Endodermal cell (in vitro differentiated cells): ENCODE measurements at regions not wholly inside any gene's neighbourhood (a gene's known extent, or its start where the extent isn't known, plus 50 kb on each side); places are given as distances from the start of the nearest gene placed in this dataset.

Experiments used
- DNase-seq: peaks from one replicate; pipeline ENCODE4 v3.0.0-alpha.2; 2017
- H3K27ac ChIP-seq: 2 replicates; pipeline ENCODE4 v1.5.1; 2013; ENCODE audit warnings: mild to moderate bottlenecking, low read depth, low read length, moderate library complexity
- H3K27me3 ChIP-seq: 2 replicates; pipeline ENCODE4 v1.6.1; 2013; ENCODE audit warnings: mild to moderate bottlenecking, low read length, moderate library complexity; ENCODE audit not compliant: insufficient read depth, control insufficient read depth, poor library complexity, severe bottlenecking
- H3K36me3 ChIP-seq: 2 replicates; pipeline ENCODE4 v1.7.0; 2013; ENCODE audit warnings: mild to moderate bottlenecking, low read length, moderate library complexity; ENCODE audit not compliant: control insufficient read depth, insufficient read depth
- H3K4me1 ChIP-seq: one replicate; pipeline ENCODE4 v1.7.0; 2013; ENCODE audit warnings: low read length; ENCODE audit not compliant: control insufficient read depth, insufficient read depth
- H3K4me3 ChIP-seq: 2 replicates; pipeline ENCODE4 v1.5.1; 2013; ENCODE audit warnings: mild to moderate bottlenecking, low read length, moderate library complexity
- H3K9ac ChIP-seq: 2 replicates; pipeline ENCODE4 v1.6.1; 2013; ENCODE audit warnings: mild to moderate bottlenecking, low read length, moderate library complexity; ENCODE audit not compliant: poor library complexity, severe bottlenecking; ENCODE audit errors: extremely low read depth
- H3K9me3 ChIP-seq: 2 replicates; pipeline ENCODE4 v1.6.1; 2013; ENCODE audit warnings: mild to moderate bottlenecking, low read length, moderate library complexity; ENCODE audit not compliant: control insufficient read depth
- H3K27ac Mint-ChIP-seq: 2 replicates; pipeline ENCODE4 v1.8.0; 2020; ENCODE audit warnings: mixed read lengths
- H3K27me3 Mint-ChIP-seq: 2 replicates; pipeline ENCODE4 v1.8.0; 2021; ENCODE audit warnings: mild to moderate bottlenecking, mixed read lengths; ENCODE audit not compliant: insufficient read depth
- H3K36me3 Mint-ChIP-seq: 2 replicates; pipeline ENCODE4 v1.8.0; 2020; ENCODE audit warnings: low read depth, mixed read lengths
- H3K4me1 Mint-ChIP-seq: 2 replicates; pipeline ENCODE4 v1.8.0; 2020; ENCODE audit warnings: mixed read lengths
- H3K4me3 Mint-ChIP-seq: 2 replicates; pipeline ENCODE4 v1.8.0; 2020; ENCODE audit warnings: mild to moderate bottlenecking, moderate library complexity, mixed read lengths
- H3K9me3 Mint-ChIP-seq: 2 replicates; pipeline ENCODE4 v1.8.0; 2020; ENCODE audit warnings: mild to moderate bottlenecking, mixed read lengths
- CTCF ChIP-seq: fragments of 200-600 bp; sonication (generic); conservative IDR thresholded peaks from 2 replicates; pipeline ENCODE4 v1.5.0; 2021; ENCODE audit warnings: antibody characterized with exemption, mild to moderate bottlenecking
- WGBS, 2 experiments: methylation state at CpG; one replicate each; pipeline versions ENCODE4 v1.1.5 to v1.1.7; 2013; ENCODE audit warnings: missing lambda C conversion rate in 2 of 2, mixed read lengths in 1 of 2; ENCODE audit not compliant: insufficient coverage in 1 of 2, insufficient read length in 1 of 2; 5-methylcytosine and 5-hydroxymethylcytosine counted together

DNA sequence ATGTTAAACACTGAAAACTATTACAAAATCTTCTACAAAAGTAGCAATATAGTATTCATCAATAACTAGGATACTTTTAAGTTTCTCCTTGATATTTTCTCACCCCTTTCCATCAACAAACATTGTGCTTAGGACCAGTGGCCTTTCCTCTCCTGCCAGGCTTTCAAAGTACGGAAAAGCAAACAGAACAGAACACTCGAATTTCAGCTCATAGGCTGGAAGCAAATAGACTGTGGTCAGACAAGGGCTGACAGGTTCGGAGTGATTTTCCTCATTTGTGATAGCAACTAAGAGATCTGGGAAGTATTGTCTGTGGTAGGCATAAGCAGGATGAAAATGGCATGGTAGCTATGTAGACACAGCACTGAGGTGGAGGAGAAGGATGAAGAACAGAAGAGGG, 68.6 kb upstream of the SORBS2 start:
- 60 to 75% methylated on average over 2 to 3 of the region's 3 CpGs for WGBS, 2 experiments
- Mint-ChIP-seq H3K36me3 (no peaks in the 10 kb centered on the region), H3K27me3 (no peaks in the 10 kb centered on the region), H3K4me3 (no peak overlapping the region), H3K4me1 (peaks cover 3% of the 10 kb centered on the region), H3K27ac (no peak overlapping the region), H3K9me3 (no peaks in the 10 kb centered on the region)
- TF ChIP-seq CTCF = no peak
- H3K4me1 ChIP-seq = no peaks in the 10 kb centered on the region
- H3K9me3 ChIP-seq = no peaks in the 10 kb centered on the region
- no peak overlapping the region for H3K4me3 ChIP-seq
- no peak overlapping the region for H3K9ac ChIP-seq
- no peaks in the 10 kb centered on the region for H3K27me3 ChIP-seq
- DNase-seq = no peak
- H3K36me3 ChIP-seq = no peaks in the 10 kb centered on the region
- no peak overlapping the region for H3K27ac ChIP-seq

- H3K4me1 Mint-ChIP-seq = peaks cover 3% of the 10 kb centered on the region
- H3K4me3 Mint-ChIP-seq = no peak overlapping the region
- H3K27me3 Mint-ChIP-seq = no peaks in the 10 kb centered on the region
- H3K36me3 ChIP-seq = no peaks in the 10 kb centered on the region
- H3K36me3 Mint-ChIP-seq = no peaks in the 10 kb centered on the region
- no peak overlapping the region for H3K27ac ChIP-seq
- no peaks in the 10 kb centered on the region for H3K27me3 ChIP-seq
- TF ChIP-seq CTCF = no peak
- H3K27ac Mint-ChIP-seq = no peak overlapping the region
- no peak for DNase-seq
- H3K9ac ChIP-seq = no peak overlapping the region
- no peaks in the 10 kb centered on the region for H3K9me3 ChIP-seq
- no peaks in the 10 kb centered on the region for H3K9me3 Mint-ChIP-seq
- H3K4me1 ChIP-seq = no peaks in the 10 kb centered on the region
- 93% methylated on average over 3 of the region's 3 CpGs for WGBS, 2 experiments
- H3K4me3 ChIP-seq = no peak overlapping the region
These were observed 69.4 kb upstream of the SORBS2 start for GRCh38 chr4:185881430-185881829.

DNA sequence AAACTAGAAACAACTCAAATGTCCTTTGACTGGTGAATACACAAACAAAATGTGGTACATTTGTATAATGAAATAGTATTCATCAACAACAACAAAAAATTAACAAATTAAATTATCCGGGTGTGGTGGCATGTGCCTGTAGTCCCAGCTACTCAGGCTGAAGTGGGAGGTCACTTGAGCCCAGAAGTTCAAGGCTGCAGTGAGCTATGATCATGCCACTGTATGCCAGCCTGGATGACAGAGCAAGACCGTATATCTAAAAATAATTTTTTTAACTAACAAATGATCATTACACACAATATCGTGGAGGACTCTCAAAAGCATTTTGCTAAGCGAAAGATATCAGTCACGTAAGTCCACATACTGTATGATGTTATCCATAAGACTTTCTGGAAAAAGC, 71.6 kb upstream of the SORBS2 start:
- no peaks in the 10 kb centered on the region for H3K27me3 ChIP-seq
- no peak overlapping the region for H3K4me3 ChIP-seq
- no peak overlapping the region for H3K9ac ChIP-seq
- TF ChIP-seq CTCF = no peak
- no peaks in the 10 kb centered on the region for H3K4me1 ChIP-seq
- H3K27ac Mint-ChIP-seq = no peak overlapping the region
- peaks cover 6% of the 10 kb centered on the region for H3K9me3 Mint-ChIP-seq
- WGBS, 2 experiments = 92 to 96% methylated on average over 4 to 5 of the region's 5 CpGs
- peaks cover 6% of the 10 kb centered on the region for H3K9me3 ChIP-seq
- peaks cover 3% of the 10 kb centered on the region for H3K4me1 Mint-ChIP-seq
- H3K27ac ChIP-seq = no peak overlapping the region
- no peaks in the 10 kb centered on the region for H3K36me3 Mint-ChIP-seq
- H3K27me3 Mint-ChIP-seq = no peaks in the 10 kb centered on the region
- DNase-seq = no peak
- H3K36me3 ChIP-seq = no peaks in the 10 kb centered on the region
- no peak overlapping the region for H3K4me3 Mint-ChIP-seq
